ENCODE measurements at regions not wholly inside any gene's neighbourhood (a gene's known extent, or its start where the extent isn't known, plus 50 kb on each side); places are given as distances from the start of the nearest gene placed in this dataset.

- TF ChIP-seq CTCF (conservative IDR thresholded peaks at IDR 0.05), result no peak
- TF ChIP-seq ZFX (IDR thresholded peaks at IDR 0.05), result no peak
Observed at GRCh38 chr17:77344038-77344437, 203.3 kb downstream of the SEC14L1 start.

All from C4-2B (cell line).